NOMO-1 treated with dmso at 0.1 percent for 144 hours (cell line): ENCODE measurements at regions not wholly inside any gene's neighbourhood (a gene's known extent, or its start where the extent isn't known, plus 50 kb on each side); places are given as distances from the start of the nearest gene placed in this dataset.

Experiments
- DNase-seq: peaks from one replicate; lab custom pipeline; 2025; ENCODE audit not compliant: unreplicated experiment; lab: John Stamatoyannopoulos, UW

GRCh38 chr6:25010902-25011625 is 75.3 kb upstream of the RIPOR2 start:
- DNase-seq, result no peak

- DNase-seq, result no peak
Observed at GRCh38 chr6:25012657-25013056, 76.9 kb upstream of the RIPOR2 start.

GRCh38 chr6:25013246-25013645 is 77.5 kb upstream of the RIPOR2 start:
- no peak for DNase-seq

DNA sequence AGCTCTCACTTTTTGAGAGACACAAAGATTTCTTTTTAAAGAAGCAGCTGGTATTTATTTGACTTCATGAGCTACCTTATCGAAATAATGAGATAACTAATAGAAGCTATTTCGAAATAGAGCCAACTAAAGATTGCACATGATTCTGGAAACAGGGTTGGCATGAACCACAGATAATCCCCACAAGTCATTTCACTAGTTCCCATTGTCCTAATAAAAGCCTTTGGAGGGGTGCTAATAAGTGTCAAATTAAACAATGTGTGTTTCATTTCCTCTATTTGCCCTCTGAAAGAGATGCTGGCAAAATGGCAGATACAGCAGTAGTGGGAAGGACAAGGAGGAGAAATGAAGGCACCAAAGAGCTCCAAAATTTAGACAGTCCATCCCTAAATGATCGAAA is 78.6 kb upstream of the RIPOR2 start:
- DNase-seq, result no peak

DNA sequence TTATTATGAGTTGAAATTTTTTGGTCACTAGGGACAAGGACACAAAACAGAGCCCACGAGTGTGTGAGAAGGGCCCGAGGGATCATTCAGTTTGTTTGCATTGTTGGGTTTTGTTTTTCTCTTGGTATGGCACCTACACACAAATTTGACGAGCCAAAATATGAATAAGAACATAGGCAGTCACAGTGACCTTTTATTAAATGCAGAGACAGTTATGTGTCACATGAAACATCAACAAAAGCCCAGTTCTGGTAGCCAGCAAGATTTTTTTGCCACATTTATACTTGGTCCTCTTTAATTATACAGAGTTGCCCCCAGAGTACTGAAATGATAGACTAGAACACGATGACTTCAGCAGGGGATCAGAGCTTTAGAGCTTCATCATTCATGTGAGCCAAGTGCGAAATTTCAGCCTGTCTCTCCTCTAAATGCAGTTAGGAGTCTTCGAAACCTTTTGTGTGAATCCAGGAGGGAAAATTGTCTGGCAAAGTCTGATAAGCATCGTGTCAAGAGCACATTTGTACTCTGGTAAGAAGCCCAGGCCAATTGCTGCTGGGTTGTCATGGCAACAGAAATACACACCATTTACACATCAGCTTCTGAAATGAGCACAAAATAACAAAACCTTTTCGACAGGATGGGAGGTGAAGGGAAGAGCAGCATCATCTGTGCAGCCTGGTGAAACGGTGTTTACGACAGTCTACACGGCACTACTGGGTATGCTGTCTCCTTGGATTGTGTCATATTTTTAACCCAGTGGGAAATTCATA is 79.2 kb upstream of the RIPOR2 start:
- DNase-seq, result no peak

- DNase-seq, result no peak
Observed at GRCh38 chr6:25016014-25016720, 80.4 kb upstream of the RIPOR2 start.

- DNase-seq, result no peak
Observed at GRCh38 chr6:25017486-25017885, 81.7 kb upstream of the RIPOR2 start.

DNA sequence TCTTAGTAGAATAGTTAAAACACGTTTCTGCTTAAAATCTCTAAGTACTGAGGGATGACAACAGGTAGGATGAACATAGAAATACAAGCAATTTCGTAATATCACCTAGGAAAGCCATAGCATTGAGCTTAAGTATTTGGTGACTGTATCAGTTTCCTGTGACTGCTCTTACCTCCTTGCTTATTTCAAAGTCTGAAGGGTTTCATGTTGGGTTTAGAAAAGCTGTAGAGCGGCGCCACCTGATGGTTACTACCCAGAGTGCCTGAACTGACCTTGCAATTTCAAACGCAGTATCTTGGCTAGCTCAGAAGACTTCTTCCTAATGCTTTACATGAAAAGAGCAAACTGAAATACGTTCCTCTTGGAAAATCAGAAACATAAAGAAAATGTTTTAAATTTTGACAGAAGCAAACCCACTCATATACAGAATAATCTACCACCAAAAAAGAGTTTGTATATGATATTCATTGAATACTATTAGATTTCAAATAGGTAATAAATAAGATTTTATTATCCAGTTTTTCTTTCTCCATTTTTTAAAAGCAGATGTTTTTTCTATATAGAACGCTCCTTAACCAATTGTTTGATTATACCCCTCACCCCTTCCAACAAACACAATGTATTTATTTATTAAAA is 82.3 kb upstream of the RIPOR2 start:
- DNase-seq, result peak; percentile 77

- no peak for DNase-seq
Observed at GRCh38 chr6:25018568-25018954, 82.8 kb upstream of the RIPOR2 start.

DNA sequence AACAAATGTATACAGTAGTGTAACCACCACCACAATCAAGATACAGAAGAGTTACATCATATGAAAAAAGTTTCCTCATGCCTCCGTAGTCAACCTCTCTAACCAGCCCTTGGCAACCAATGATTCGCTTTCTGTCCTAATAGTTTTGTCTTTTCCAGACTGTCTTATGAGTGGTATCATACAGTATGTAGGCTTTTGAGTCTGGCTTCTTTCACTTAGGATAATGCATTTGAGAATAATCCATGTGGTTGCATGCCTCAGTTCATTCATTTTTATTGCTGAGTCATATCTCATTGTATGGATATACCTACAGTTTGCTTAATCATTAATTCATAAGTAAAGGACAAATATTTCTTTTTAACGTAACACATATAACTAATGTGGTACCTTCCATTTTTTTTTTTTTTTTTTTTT is 86.4 kb upstream of the RIPOR2 start:
- DNase-seq, result no peak

- no peak for DNase-seq
Observed at GRCh38 chr6:25023781-25024180, 88.0 kb upstream of the RIPOR2 start.

- no peak for DNase-seq
Observed at GRCh38 chr6:25024821-25025220, 89.1 kb upstream of the RIPOR2 start.

DNA sequence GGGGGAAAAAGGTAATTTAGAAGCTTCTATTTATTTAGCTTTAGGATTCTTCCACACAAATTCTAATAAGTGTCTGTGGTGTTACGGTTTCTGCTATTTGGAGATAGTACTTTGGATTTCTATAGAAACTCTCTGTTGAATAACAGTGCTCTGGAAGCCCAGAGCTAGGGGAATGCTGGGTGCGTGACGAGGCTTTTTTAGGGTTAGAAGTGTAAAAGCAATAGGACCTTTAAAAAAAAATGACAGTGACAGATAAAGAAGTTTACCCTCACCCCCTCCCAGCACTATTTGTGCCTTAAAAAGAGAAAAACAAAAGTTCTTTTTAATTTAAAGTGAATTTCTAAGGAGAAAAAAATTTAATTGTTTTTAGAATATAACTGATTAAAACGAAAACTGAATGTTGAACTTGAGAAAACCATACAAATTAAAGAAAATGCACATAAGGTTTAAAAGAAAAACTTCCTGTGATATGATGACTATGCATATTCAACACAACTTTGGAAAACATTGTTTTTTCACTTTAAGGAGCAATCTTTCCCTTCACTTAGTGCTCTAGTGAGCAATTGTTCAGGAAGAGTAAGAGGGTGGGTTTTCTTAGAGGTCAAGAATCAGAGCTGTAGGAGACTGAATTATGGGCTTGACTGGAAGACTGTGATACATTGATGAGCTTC is 89.6 kb upstream of the RIPOR2 start:
- DNase-seq, result no peak

GRCh38 chr6:25025919-25026301 is 90.2 kb upstream of the RIPOR2 start:
- no peak for DNase-seq

DNA sequence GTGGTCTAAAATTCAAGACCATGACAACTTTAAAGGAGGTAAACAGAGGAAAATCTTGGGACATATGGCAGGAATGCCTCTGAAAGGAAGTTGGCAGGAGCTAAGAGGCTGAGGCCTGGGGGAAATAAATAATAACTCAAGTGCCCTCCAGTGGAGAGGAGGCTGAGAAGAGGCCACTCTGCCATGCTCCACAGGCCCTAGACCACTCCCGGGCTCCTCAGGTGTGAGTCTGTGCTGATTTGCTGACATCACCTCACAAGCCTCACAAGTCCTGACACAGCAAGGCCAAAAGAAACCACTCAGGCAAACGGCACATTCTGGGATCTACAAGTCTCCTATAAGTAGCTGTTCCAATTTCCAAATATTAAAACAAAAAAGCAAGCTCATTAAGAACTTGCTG is 91.0 kb upstream of the RIPOR2 start:
- DNase-seq, result no peak

- DNase-seq, result peak; percentile 27
Observed at GRCh38 chr6:25027221-25027916, 91.6 kb upstream of the RIPOR2 start.

DNA sequence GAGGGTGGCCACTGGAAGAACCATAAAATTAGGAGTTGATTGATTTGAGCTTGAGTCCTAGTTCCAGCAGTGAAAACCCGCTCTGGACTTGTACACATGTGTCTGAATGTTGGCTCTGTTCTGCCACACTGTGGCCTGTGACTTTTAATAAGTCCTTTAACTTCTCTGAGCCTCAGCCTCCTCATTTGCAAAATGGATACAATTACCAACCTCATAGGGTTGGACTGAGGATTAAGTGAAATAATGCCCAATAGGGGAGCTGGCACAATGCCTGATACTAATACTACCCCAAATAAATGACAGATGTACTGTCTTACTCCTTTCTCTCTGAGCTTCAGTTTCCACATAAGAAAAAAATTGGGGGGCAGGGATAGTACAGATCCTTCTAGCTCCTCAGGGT is 92.6 kb upstream of the RIPOR2 start:
- no peak for DNase-seq

GRCh38 chr6:25032934-25033333 is 97.2 kb upstream of the RIPOR2 start:
- no peak for DNase-seq

DNA sequence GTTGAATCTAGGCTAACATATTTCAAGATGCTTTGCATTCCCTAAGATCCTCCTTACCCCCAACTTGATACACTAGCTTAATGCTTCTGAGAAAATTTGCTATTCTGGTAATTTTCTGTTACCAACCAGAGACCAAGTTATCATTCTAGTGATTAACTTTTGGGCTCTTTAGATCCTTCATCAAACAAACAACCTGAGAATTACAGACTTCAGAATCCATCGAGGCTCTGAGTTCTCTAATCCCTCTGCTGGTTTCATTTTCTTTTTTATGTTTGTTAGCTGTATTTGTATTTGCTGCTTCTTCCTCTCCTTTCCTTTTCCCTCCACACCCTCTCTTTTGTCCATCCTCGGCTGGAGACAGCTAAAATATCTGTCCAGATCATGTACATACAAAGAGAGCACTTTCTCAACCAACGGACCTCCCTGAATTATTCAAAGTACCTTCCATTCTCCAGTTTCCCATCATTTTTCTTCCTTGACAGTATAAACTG is 98.7 kb upstream of the RIPOR2 start:
- no peak for DNase-seq

GRCh38 chr6:25035174-25035511 is 99.4 kb upstream of the RIPOR2 start:
- no peak for DNase-seq
